HepG2 (cell line): ENCODE measurements at regions not wholly inside any gene's neighbourhood (a gene's known extent, or its start where the extent isn't known, plus 50 kb on each side); places are given as distances from the start of the nearest gene placed in this dataset.

ENCODE experiments used
- KLF16 ChIP-seq, 2 experiments: sonication (generic) in 1 of 2; formaldehyde crosslinking in 1 of 2; IDR thresholded peaks; 2 replicates each; pipeline versions ENCODE4 v1.6.1 to v1.8.0; 2016 to 2023; ENCODE audit warnings: missing genetic modification reagents in 2 of 2, missing compliant biosample characterization in 1 of 2
- MYC ChIP-seq: sonication (generic); formaldehyde crosslinking; IDR thresholded peaks from 2 replicates; pipeline ENCODE4 v1.9.0; 2021; ENCODE audit warnings: missing genetic modification reagents, borderline replicate concordance
- PCBP1 ChIP-seq: fragments of 200-400 bp; formaldehyde crosslinking; IDR thresholded peaks from 2 replicates; pipeline ENCODE4 v1.6.1; 2017; ENCODE audit warnings: mild to moderate bottlenecking, low read depth, low read length, borderline replicate concordance
- REST ChIP-seq, 2 experiments: IDR thresholded peaks; 2 replicates each; pipeline ENCODE4 v1.6.1; 2011 to 2012; ENCODE audit warnings: low read length in 2 of 2, borderline replicate concordance in 1 of 2, low read depth in 1 of 2, mild to moderate bottlenecking in 1 of 2, moderate library complexity in 1 of 2
- SRY ChIP-seq: sonication (generic); formaldehyde crosslinking; IDR thresholded peaks from 2 replicates; pipeline ENCODE4 v1.8.0; 2022; ENCODE audit warnings: mild to moderate bottlenecking, missing genetic modification reagents
- STAT5B ChIP-seq: sonication (generic); formaldehyde crosslinking; IDR thresholded peaks from 2 replicates; pipeline ENCODE4 v1.4.0; 2020; ENCODE audit warnings: missing genetic modification reagents
- TMF1 ChIP-seq: sonication (generic); formaldehyde crosslinking; IDR thresholded peaks from 2 replicates; pipeline ENCODE4 v1.8.1; 2022; ENCODE audit warnings: low read depth, missing genetic modification reagents

- TF ChIP-seq MYC (CRISPR knock-in tag) (no peak), REST (IDR thresholded peaks at IDR 0.05; ENCODE audit: borderline replicate concordance in 1 of 2, low read depth in 1 of 2, low read length in 2 of 2) (no peak), SRY (no peak), KLF16 (CRISPR knock-in tag; IDR thresholded peaks at IDR 0.05) (no peak), TMF1 (CRISPR knock-in tag) (no peak), STAT5B (no peak), PCBP1 (no peak)
Measured at GRCh38 chr17:71883258-71883657, 237.6 kb upstream of the SOX9 start.
